ENCODE measurements at regions not wholly inside any gene's neighbourhood (a gene's known extent, or its start where the extent isn't known, plus 50 kb on each side); places are given as distances from the start of the nearest gene placed in this dataset.

GRCh38 chr9:71549023-71549422 is 219.3 kb downstream of the CEMIP2 start:
- peaks cover 4% of the 10 kb centered on the region for H3K4me1 Mint-ChIP-seq
- no peak overlapping the region for H3K27ac Mint-ChIP-seq
- H3K36me3 Mint-ChIP-seq = no peaks in the 10 kb centered on the region
- no peaks in the 10 kb centered on the region for H3K9me3 Mint-ChIP-seq
- no peaks in the 10 kb centered on the region for H3K27me3 Mint-ChIP-seq (ENCODE audit: low read depth)
- H3K4me3 Mint-ChIP-seq = no peak overlapping the region
- no peak for DNase-seq (ENCODE audit: low spot score in 2 of 2, unreplicated experiment in 2 of 2)
- no peak for TF ChIP-seq CTCF (IDR thresholded peaks at IDR 0.05; ENCODE audit: unreplicated experiment)

- no peak for DNase-seq (ENCODE audit: low spot score in 2 of 2, unreplicated experiment in 2 of 2)
- TF ChIP-seq CTCF (IDR thresholded peaks at IDR 0.05; ENCODE audit: unreplicated experiment) = no peak
- Mint-ChIP-seq H3K27ac (no peak overlapping the region), H3K4me1 (no peaks in the 10 kb centered on the region), H3K9me3 (no peaks in the 10 kb centered on the region), H3K27me3 (ENCODE audit: low read depth) (no peaks in the 10 kb centered on the region), H3K4me3 (no peak overlapping the region), H3K36me3 (no peaks in the 10 kb centered on the region)
Observed at GRCh38 chr9:71544464-71544863, 223.8 kb downstream of the CEMIP2 start.

- Mint-ChIP-seq H3K4me3 (no peak overlapping the region), H3K4me1 (no peaks in the 10 kb centered on the region), H3K36me3 (no peaks in the 10 kb centered on the region), H3K9me3 (no peaks in the 10 kb centered on the region), H3K27ac (no peak overlapping the region), H3K27me3 (ENCODE audit: low read depth) (no peaks in the 10 kb centered on the region)
- TF ChIP-seq CTCF (IDR thresholded peaks at IDR 0.05; ENCODE audit: unreplicated experiment) = no peak
- no peak for DNase-seq (ENCODE audit: low spot score in 2 of 2, unreplicated experiment in 2 of 2)
Observed at GRCh38 chr9:71541436-71541835, 226.9 kb downstream of the CEMIP2 start.

- no peaks in the 10 kb centered on the region for H3K27me3 Mint-ChIP-seq (ENCODE audit: low read depth)
Observed at GRCh38 chr9:71524996-71525580, 243.2 kb downstream of the CEMIP2 start.

GRCh38 chr9:71524516-71524915 is 243.8 kb downstream of the CEMIP2 start:
- TF ChIP-seq CTCF (IDR thresholded peaks at IDR 0.05; ENCODE audit: unreplicated experiment) = no peak
- Mint-ChIP-seq H3K9me3 (no peaks in the 10 kb centered on the region), H3K27ac (no peak overlapping the region), H3K27me3 (ENCODE audit: low read depth) (no peaks in the 10 kb centered on the region), H3K36me3 (no peaks in the 10 kb centered on the region), H3K4me3 (no peak overlapping the region), H3K4me1 (no peaks in the 10 kb centered on the region)
- DNase-seq (ENCODE audit: low spot score in 2 of 2, unreplicated experiment in 2 of 2) = no peak

More at GRCh38 chr9:71524996-71525580, 243.2 kb downstream of the CEMIP2 start:
- Mint-ChIP-seq H3K9me3 (no peaks in the 10 kb centered on the region), H3K4me1 (no peaks in the 10 kb centered on the region), H3K27ac (no peak overlapping the region), H3K4me3 (no peak overlapping the region), H3K36me3 (no peaks in the 10 kb centered on the region)
- TF ChIP-seq CTCF (IDR thresholded peaks at IDR 0.05; ENCODE audit: unreplicated experiment) = no peak
- no peak for DNase-seq (ENCODE audit: low spot score in 2 of 2, unreplicated experiment in 2 of 2)

- Mint-ChIP-seq H3K4me3 (no peak overlapping the region), H3K27ac (no peak overlapping the region), H3K9me3 (no peaks in the 10 kb centered on the region), H3K4me1 (peaks cover 4% of the 10 kb centered on the region), H3K36me3 (no peaks in the 10 kb centered on the region), H3K27me3 (ENCODE audit: low read depth) (no peaks in the 10 kb centered on the region)
- no peak for DNase-seq (ENCODE audit: low spot score in 2 of 2, unreplicated experiment in 2 of 2)
- TF ChIP-seq CTCF (IDR thresholded peaks at IDR 0.05; ENCODE audit: unreplicated experiment) = no peak
Observed at GRCh38 chr9:71521132-71521531, 247.2 kb downstream of the CEMIP2 start.

Measured in mesothelial cell of epicardium (in vitro differentiated cells).